IMR-90 (cell line): ENCODE measurements at regions not wholly inside any gene's neighbourhood (a gene's known extent, or its start where the extent isn't known, plus 50 kb on each side); places are given as distances from the start of the nearest gene placed in this dataset.

Experiments used
- ATAC-seq: fragments of 200-7000 bp; cut with Tn5 transposase; 2 replicates; pipeline ENCODE4 v1.9.1; 2020; ENCODE audit warnings: low read depth, mild to moderate bottlenecking, moderate library complexity
- BruUV-seq: library from RNA; stranded (reverse); fragments of 400-500 nt; replicated peaks from 2 replicates; lab custom pipeline; 2021; lab: Mats Ljungman, UMichigan
- CTCF ChIA-PET: fragments of 300-600 bp; formaldehyde crosslinking; extraction: SDS; loops from one replicate; lab custom pipeline; 2021; ENCODE audit warnings: antibody characterized with exemption; lab: Yijun Ruan, JAX
- POLR2A ChIA-PET: fragments of 300-600 bp; sonication (Branson Sonifier 250); formaldehyde crosslinking; loops from one replicate; lab custom pipeline; 2022; ENCODE audit warnings: antibody characterized with exemption; ENCODE audit not compliant: unreplicated experiment; lab: Charles Lee
- DNase-seq: peaks from one replicate; pipeline ENCODE4 v3.0.0; 2013
- H2AFZ ChIP-seq: replicated peaks from 2 replicates; pipeline ENCODE3; 2013; ENCODE audit warnings: low read length, mild to moderate bottlenecking; ENCODE audit not compliant: poor library complexity
- H2AK5ac ChIP-seq: 2 replicates; pipeline ENCODE4 v1.6.1; 2013; ENCODE audit warnings: low read depth, low read length, inconsistent platforms
- H2AK9ac ChIP-seq: replicated peaks from 2 replicates; pipeline ENCODE3; 2013; ENCODE audit warnings: mild to moderate bottlenecking, low read depth, low read length, moderate library complexity; ENCODE audit not compliant: poor library complexity
- H2BK120ac ChIP-seq: 2 replicates; pipeline ENCODE4 v1.6.1; 2013; ENCODE audit warnings: low read depth, low read length, inconsistent platforms
- H2BK15ac ChIP-seq: 3 replicates; pipeline ENCODE4 v1.6.1; 2013; ENCODE audit warnings: low read depth, low read length, inconsistent platforms
- H2BK20ac ChIP-seq: 2 replicates; pipeline ENCODE4 v1.6.1; 2013; ENCODE audit warnings: low read depth, mild to moderate bottlenecking, inconsistent platforms, low read length, moderate library complexity
- H2BK5ac ChIP-seq: 2 replicates; pipeline ENCODE4 v1.6.1; 2013; ENCODE audit warnings: mild to moderate bottlenecking, low read depth, low read length, inconsistent platforms; ENCODE audit not compliant: poor library complexity, severe bottlenecking
- H3K14ac ChIP-seq: replicated peaks from 2 replicates; pipeline ENCODE4 v1.6.1; 2013; ENCODE audit warnings: low read depth, low read length, inconsistent platforms
- H3K18ac ChIP-seq: 2 replicates; pipeline ENCODE4 v1.6.1; 2013; ENCODE audit warnings: low read depth, low read length, control low read depth
- H3K23ac ChIP-seq: 2 replicates; pipeline ENCODE4 v1.6.1; 2013; ENCODE audit warnings: low read depth, low read length, inconsistent platforms
- H3K27ac ChIP-seq: 2 replicates; pipeline ENCODE4 v1.5.1; 2013; ENCODE audit warnings: mild to moderate bottlenecking, control low read depth, low read length; ENCODE audit not compliant: insufficient read depth
- H3K27me3 ChIP-seq: 2 replicates; pipeline ENCODE4 v1.6.1; 2013; ENCODE audit warnings: low read length; ENCODE audit not compliant: control insufficient read depth, insufficient read depth
- H3K36me3 ChIP-seq: 2 replicates; pipeline ENCODE4 v1.6.1; 2013; ENCODE audit warnings: low read length, mixed read lengths; ENCODE audit not compliant: control insufficient read depth, insufficient read depth
- H3K4ac ChIP-seq: 2 replicates; pipeline ENCODE4 v1.6.1; 2013; ENCODE audit warnings: low read depth, low read length, inconsistent platforms
- H3K4me1 ChIP-seq: 2 replicates; pipeline ENCODE4 v1.6.1; 2013; ENCODE audit warnings: low read length, mixed read lengths; ENCODE audit not compliant: control insufficient read depth, insufficient read depth
- H3K4me2 ChIP-seq: 2 replicates; pipeline ENCODE4 v1.6.1; 2013; ENCODE audit warnings: low read depth, mild to moderate bottlenecking, control low read depth, low read length, moderate library complexity
- H3K4me3 ChIP-seq: 2 replicates; pipeline ENCODE4 v1.5.1; 2013; ENCODE audit warnings: low read depth, mild to moderate bottlenecking, control low read depth, low read length, moderate library complexity; ENCODE audit not compliant: insufficient read depth
- H3K56ac ChIP-seq: 2 replicates; pipeline ENCODE4 v1.6.1; 2013; ENCODE audit warnings: low read length, inconsistent platforms; ENCODE audit not compliant: insufficient read depth; ENCODE audit errors: extremely low read depth
- H3K79me1 ChIP-seq, 2 experiments: 2 replicates each; pipeline ENCODE4 v1.6.1; 2013; ENCODE audit warnings: low read length in 2 of 2, inconsistent platforms in 1 of 2, low read depth in 1 of 2
- H3K9ac ChIP-seq: 2 replicates; pipeline ENCODE4 v1.6.1; 2013; ENCODE audit warnings: low read depth, low read length, control low read depth
- H3K9me1 ChIP-seq: 2 replicates; pipeline ENCODE4 v1.6.1; 2013; ENCODE audit warnings: low read length, inconsistent platforms; ENCODE audit not compliant: insufficient read depth
- H3K9me3 ChIP-seq: 2 replicates; pipeline ENCODE4 v1.6.1; 2013; ENCODE audit warnings: low read length; ENCODE audit not compliant: control insufficient read depth, insufficient read depth
- H4K20me1 ChIP-seq: 2 replicates; pipeline ENCODE4 v1.6.1; 2013; ENCODE audit warnings: low read length, inconsistent platforms; ENCODE audit not compliant: insufficient read depth
- H4K5ac ChIP-seq: 2 replicates; pipeline ENCODE4 v1.6.1; 2013; ENCODE audit warnings: mild to moderate bottlenecking, low read depth, low read length, control low read depth
- H4K8ac ChIP-seq, 2 experiments: 2 replicates each; pipeline ENCODE4 v1.6.1; 2013; ENCODE audit warnings: low read depth in 2 of 2, low read length in 2 of 2, control low read depth in 1 of 2, inconsistent platforms in 1 of 2
- H4K91ac ChIP-seq: 2 replicates; pipeline ENCODE4 v1.6.1; 2013; ENCODE audit warnings: low read depth, low read length, inconsistent platforms; ENCODE audit not compliant: insufficient read depth
- CEBPB ChIP-seq: IDR thresholded peaks from 2 replicates; pipeline ENCODE4 v1.6.1; 2012; ENCODE audit warnings: low read depth, low read length, improper control_type of control experiment
- CHD1 ChIP-seq: IDR thresholded peaks from 2 replicates; pipeline ENCODE4 v1.6.1; 2012; ENCODE audit warnings: low read depth, low read length, improper control_type of control experiment
- FOS ChIP-seq: fragments of 150-350 bp; IDR thresholded peaks from 2 replicates; pipeline ENCODE4 v1.6.1; 2016; ENCODE audit warnings: low read depth, low read length
- MAZ ChIP-seq: IDR thresholded peaks from 2 replicates; pipeline ENCODE4 v1.6.1; 2012; ENCODE audit warnings: low read depth, mild to moderate bottlenecking, low read length, improper control_type of control experiment, moderate library complexity, borderline replicate concordance
- POLR2A ChIP-seq: IDR thresholded peaks from 2 replicates; pipeline ENCODE4 v1.6.1; 2012; ENCODE audit warnings: mild to moderate bottlenecking, low read depth, low read length
- RAD21 ChIP-seq: IDR thresholded peaks from 2 replicates; pipeline ENCODE4 v1.6.1; 2012; ENCODE audit warnings: low read length, improper control_type of control experiment
- RCOR1 ChIP-seq: IDR thresholded peaks from 2 replicates; pipeline ENCODE4 v1.6.1; 2012; ENCODE audit warnings: mild to moderate bottlenecking, low read length, improper control_type of control experiment; ENCODE audit not compliant: insufficient replicate concordance
- RFX5 ChIP-seq: IDR thresholded peaks from 2 replicates; pipeline ENCODE4 v1.8.0; 2012; ENCODE audit warnings: low read depth, mild to moderate bottlenecking, low read length, moderate library complexity
- WGBS, 2 experiments: methylation state at CpG; one replicate each; pipeline versions ENCODE4 v1.1.5 to v1.1.7; 2013; ENCODE audit warnings: missing lambda C conversion rate in 2 of 2; ENCODE audit not compliant: insufficient read length in 1 of 2; ENCODE audit errors: extremely low coverage in 2 of 2; 5-methylcytosine and 5-hydroxymethylcytosine counted together
- dilution Hi-C: fragments of 300-500 bp; cut with HindIII; formaldehyde crosslinking; loops from one replicate; pipeline ENCODE4 v1.14.3; 2018; ENCODE audit warnings: low sequenced_read_pairs; ENCODE audit not compliant: unreplicated experiment
- in situ Hi-C: fragments of 300-500 bp; cut with MboI; formaldehyde crosslinking; loops from 3 replicates; pipeline ENCODE4 v1.14.3; 2019; ENCODE audit warnings: low sequenced_read_pairs, inconsistent platforms, mixed read lengths
- intact Hi-C: fragments of 100-400 bp; cut with micrococcal nuclease; formaldehyde crosslinking; loops from 2 replicates; pipeline ENCODE4 v1.10.0; 2022
- TF ChIP-seq, protein P1 (sequence below): fragments of 150-350 bp; IDR thresholded peaks from 2 replicates; pipeline ENCODE4 v1.6.1; 2016; ENCODE audit warnings: low read depth, mild to moderate bottlenecking, low read length, moderate library complexity, borderline replicate concordance
- TF ChIP-seq, protein P2 (sequence below): fragments of 150-350 bp; IDR thresholded peaks from 2 replicates; pipeline ENCODE4 v1.6.1; 2017; ENCODE audit warnings: mild to moderate bottlenecking, antibody characterized with exemption, low read length, low read depth
- TF ChIP-seq, protein P3 (sequence below): conservative IDR thresholded peaks from 2 replicates; pipeline ENCODE4 v1.5.1; 2012; ENCODE audit warnings: mild to moderate bottlenecking, low read depth, low read length, improper control_type of control experiment

DNA sequence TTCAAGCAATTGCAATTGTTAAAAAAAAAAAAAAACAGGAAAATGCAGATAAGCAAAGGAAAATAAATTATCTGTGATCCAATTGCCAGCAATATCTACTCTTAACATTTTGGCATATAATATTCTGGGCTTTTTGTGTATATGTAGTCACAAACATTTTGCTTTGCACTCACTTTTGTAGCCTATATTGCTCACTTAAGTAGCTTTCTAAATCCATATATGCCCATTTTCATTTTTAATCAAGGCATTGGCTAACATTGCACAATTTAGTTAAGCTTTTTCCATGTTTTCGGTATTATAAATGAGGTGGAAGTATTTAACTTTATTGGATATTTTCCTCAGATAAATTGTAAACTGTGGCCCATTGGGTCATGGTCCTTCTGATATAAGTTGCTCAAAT, 466.3 kb upstream of the ATP2B1 start:
- no CpG with 5 or more reads among the region's 1 CpG for WGBS, 2 experiments
- Histone ChIP-seq H2AK9ac (no peak overlapping the region), H2AK5ac (no peak overlapping the region), H3K4me3 (no peak overlapping the region), H3K4ac (no peak overlapping the region), H4K8ac (no peak overlapping the region), H3K23ac (no peak overlapping the region), H3K14ac (no peak overlapping the region), H4K5ac (no peak overlapping the region), H2BK20ac (no peak overlapping the region), H3K4me1 (no peaks in the 10 kb centered on the region), H3K27me3 (no peaks in the 10 kb centered on the region), H3K4me2 (no peak overlapping the region), H3K9ac (no peak overlapping the region), H3K36me3 (no peaks in the 10 kb centered on the region), H3K18ac (no peak overlapping the region), H3K56ac (no peak overlapping the region), H3K27ac (no peak overlapping the region), H2BK5ac (no peak overlapping the region), H3K9me1 (no peaks in the 10 kb centered on the region), H3K79me1 (no peaks in the 10 kb centered on the region), H2AFZ (no peak overlapping the region), H4K91ac (no peak overlapping the region), H3K9me3 (no peaks in the 10 kb centered on the region), H2BK15ac (no peak overlapping the region), H4K20me1 (no peaks in the 10 kb centered on the region), H2BK120ac (no peak overlapping the region)
- CTCF ChIA-PET: interaction anchor here (0.9 kb wide), 1 partner anchor 28 kb away, joined by 3 read pairs; no protein-coding TSS in a partner anchor
- POLR2A ChIA-PET: no interaction called here
- no peak for ATAC-seq
- TF ChIP-seq POLR2A (no peak), RCOR1 (no peak), MAZ (no peak), RAD21 (no peak), CEBPB (no peak), FOS (no peak), RFX5 (no peak), CHD1 (no peak)
- TF ChIP-seq, protein P1, sequence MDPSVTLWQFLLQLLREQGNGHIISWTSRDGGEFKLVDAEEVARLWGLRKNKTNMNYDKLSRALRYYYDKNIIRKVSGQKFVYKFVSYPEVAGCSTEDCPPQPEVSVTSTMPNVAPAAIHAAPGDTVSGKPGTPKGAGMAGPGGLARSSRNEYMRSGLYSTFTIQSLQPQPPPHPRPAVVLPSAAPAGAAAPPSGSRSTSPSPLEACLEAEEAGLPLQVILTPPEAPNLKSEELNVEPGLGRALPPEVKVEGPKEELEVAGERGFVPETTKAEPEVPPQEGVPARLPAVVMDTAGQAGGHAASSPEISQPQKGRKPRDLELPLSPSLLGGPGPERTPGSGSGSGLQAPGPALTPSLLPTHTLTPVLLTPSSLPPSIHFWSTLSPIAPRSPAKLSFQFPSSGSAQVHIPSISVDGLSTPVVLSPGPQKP: no peak
- TF ChIP-seq, protein P2, sequence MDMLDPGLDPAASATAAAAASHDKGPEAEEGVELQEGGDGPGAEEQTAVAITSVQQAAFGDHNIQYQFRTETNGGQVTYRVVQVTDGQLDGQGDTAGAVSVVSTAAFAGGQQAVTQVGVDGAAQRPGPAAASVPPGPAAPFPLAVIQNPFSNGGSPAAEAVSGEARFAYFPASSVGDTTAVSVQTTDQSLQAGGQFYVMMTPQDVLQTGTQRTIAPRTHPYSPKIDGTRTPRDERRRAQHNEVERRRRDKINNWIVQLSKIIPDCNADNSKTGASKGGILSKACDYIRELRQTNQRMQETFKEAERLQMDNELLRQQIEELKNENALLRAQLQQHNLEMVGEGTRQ: no peak
- TF ChIP-seq, protein P3, sequence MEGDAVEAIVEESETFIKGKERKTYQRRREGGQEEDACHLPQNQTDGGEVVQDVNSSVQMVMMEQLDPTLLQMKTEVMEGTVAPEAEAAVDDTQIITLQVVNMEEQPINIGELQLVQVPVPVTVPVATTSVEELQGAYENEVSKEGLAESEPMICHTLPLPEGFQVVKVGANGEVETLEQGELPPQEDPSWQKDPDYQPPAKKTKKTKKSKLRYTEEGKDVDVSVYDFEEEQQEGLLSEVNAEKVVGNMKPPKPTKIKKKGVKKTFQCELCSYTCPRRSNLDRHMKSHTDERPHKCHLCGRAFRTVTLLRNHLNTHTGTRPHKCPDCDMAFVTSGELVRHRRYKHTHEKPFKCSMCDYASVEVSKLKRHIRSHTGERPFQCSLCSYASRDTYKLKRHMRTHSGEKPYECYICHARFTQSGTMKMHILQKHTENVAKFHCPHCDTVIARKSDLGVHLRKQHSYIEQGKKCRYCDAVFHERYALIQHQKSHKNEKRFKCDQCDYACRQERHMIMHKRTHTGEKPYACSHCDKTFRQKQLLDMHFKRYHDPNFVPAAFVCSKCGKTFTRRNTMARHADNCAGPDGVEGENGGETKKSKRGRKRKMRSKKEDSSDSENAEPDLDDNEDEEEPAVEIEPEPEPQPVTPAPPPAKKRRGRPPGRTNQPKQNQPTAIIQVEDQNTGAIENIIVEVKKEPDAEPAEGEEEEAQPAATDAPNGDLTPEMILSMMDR: no peak
- DNase-seq: no peak
- BruUV-seq: no TSS peak
- in situ Hi-C loops: no loop called here
- intact Hi-C loops: no loop called here
- dilution Hi-C loops: no loop called here
